ENCODE measurements at regions not wholly inside any gene's neighbourhood (a gene's known extent, or its start where the extent isn't known, plus 50 kb on each side); places are given as distances from the start of the nearest gene placed in this dataset.

- Histone ChIP-seq H3K4me3 (ENCODE audit: low read depth in 1 of 3, low read length in 3 of 3) (no peak overlapping the region), H3K9me3 (ENCODE audit: control insufficient read depth in 4 of 4, low read length in 3 of 4) (no peaks in the 10 kb centered on the region), H3K27ac (ENCODE audit: low read depth in 1 of 2, low read length in 2 of 2) (no peak overlapping the region), H3K4me1 (ENCODE audit: control insufficient read depth in 4 of 4, insufficient read depth in 4 of 4, low read length in 3 of 4) (no peaks in the 10 kb centered on the region), H3K36me3 (ENCODE audit: control insufficient read depth in 4 of 4, insufficient read depth in 3 of 4, low read depth in 1 of 4, low read length in 3 of 4) (no peaks in the 10 kb centered on the region), H3K27me3 (ENCODE audit: control insufficient read depth in 4 of 4, insufficient read depth in 4 of 4, low read length in 3 of 4) (peaks cover 0 to 8% (median 2%) of the 10 kb centered on the region in 4 donors), H3K9ac (ENCODE audit: low read depth in 1 of 2, low read length in 2 of 2) (no peak overlapping the region)
- WGBS: 79% methylated on average over 4 of the region's 4 CpGs
- TF ChIP-seq ATF3 (IDR thresholded peaks at IDR 0.05) (no peak), YY1 (IDR thresholded peaks at IDR 0.05) (no peak), FOXA1 (IDR thresholded peaks at IDR 0.05) (no peak), JUND (IDR thresholded peaks at IDR 0.05) (no peak), ZBTB33 (IDR thresholded peaks at IDR 0.05) (no peak), GABPA (IDR thresholded peaks at IDR 0.05 in 1 of 2, conservative IDR thresholded peaks at IDR 0.05 in 1 of 2) (no peak), HNF4G (IDR thresholded peaks at IDR 0.05) (no peak), TAF1 (conservative IDR thresholded peaks at IDR 0.05) (no peak), RXRA (IDR thresholded peaks at IDR 0.05) (no peak), FOXA2 (IDR thresholded peaks at IDR 0.05) (no peak), EGR1 (IDR thresholded peaks at IDR 0.05; ENCODE audit: low read depth in 2 of 2) (no peak), CTCF (IDR thresholded peaks at IDR 0.05; ENCODE audit: low read depth, low read length, missing input control) (no peak), MAX (IDR thresholded peaks at IDR 0.05) (no peak), NR2F2 (IDR thresholded peaks at IDR 0.05) (no peak), RAD21 (IDR thresholded peaks at IDR 0.05) (no peak), SP1 (IDR thresholded peaks at IDR 0.05) (no peak), REST (IDR thresholded peaks at IDR 0.05) (no peak)
- DNase-seq (ENCODE audit: low spot score): no peak
Observed at GRCh38 chr10:8306685-8307364, 252.3 kb downstream of the GATA3 start.
